GM13977 (cell line): ENCODE measurements at regions not wholly inside any gene's neighbourhood (a gene's known extent, or its start where the extent isn't known, plus 50 kb on each side); places are given as distances from the start of the nearest gene placed in this dataset.

Experiments used
- DNase-seq: peaks from one replicate; pipeline ENCODE4 v3.0.0; 2012; ENCODE audit warnings: low spot score
- CTCF ChIP-seq: IDR thresholded peaks from 2 replicates; pipeline ENCODE4 v1.5.1; 2012; ENCODE audit warnings: mild to moderate bottlenecking, control low read depth; ENCODE audit not compliant: insufficient read depth; ENCODE audit errors: extremely low read depth, missing control alignments
- in situ Hi-C: fragments of 300-500 bp; cut with MboI; formaldehyde crosslinking; loops from one replicate; pipeline ENCODE4 v1.12.0; 2022; ENCODE audit warnings: low sequenced_read_pairs, low pct_unique_long_range_greater_than_20kb, mixed read lengths, inconsistent platforms; ENCODE audit not compliant: unreplicated experiment

GRCh38 chr19:32173836-32174235 is 171.6 kb upstream of the ZNF507 start:
- in situ Hi-C loops, result no loop called here
- DNase-seq, result no peak
- no peak for TF ChIP-seq CTCF

GRCh38 chr19:32174386-32175113 is 170.9 kb upstream of the ZNF507 start:
- TF ChIP-seq CTCF, result no peak
- DNase-seq, result no peak
- in situ Hi-C loops, result no loop called here

- TF ChIP-seq CTCF, result no peak
- in situ Hi-C loops, result no loop called here
- no peak for DNase-seq
Measured at GRCh38 chr19:32176591-32176990, 168.8 kb upstream of the ZNF507 start.

- in situ Hi-C loops, result no loop called here
- no peak for DNase-seq
- no peak for TF ChIP-seq CTCF
Measured at GRCh38 chr19:32177686-32178085, 167.7 kb upstream of the ZNF507 start.

- DNase-seq, result no peak
- in situ Hi-C loops, result no loop called here
- TF ChIP-seq CTCF, result no peak
Measured at GRCh38 chr19:32178401-32178800, 167.0 kb upstream of the ZNF507 start.

- no peak for DNase-seq
- TF ChIP-seq CTCF, result no peak
- in situ Hi-C loops, result no loop called here
Measured at GRCh38 chr19:32178956-32179355, 166.5 kb upstream of the ZNF507 start.
